WTC11 (cell line): ENCODE measurements at regions not wholly inside any gene's neighbourhood (a gene's known extent, or its start where the extent isn't known, plus 50 kb on each side); places are given as distances from the start of the nearest gene placed in this dataset.
A peak's percentile ranks its signal among the peaks of the same experiment; 100 is the strongest.
"Not testable (repeated sequence)": the region's sequence is repeated elsewhere in the genome, so short reads cannot be mapped to it uniquely, and the experiment has no call there.

Experiments used
- ATAC-seq: fragments of 200-7000 bp; cut with Tn5 transposase; 2 replicates; pipeline ENCODE4 v1.10.0; 2021; ENCODE audit warnings: mild to moderate bottlenecking, moderate library complexity
- CTCF ChIA-PET: fragments of 300-600 bp; sonication (Branson Sonifier 250); formaldehyde crosslinking; loops from one replicate; lab custom pipeline; 2021; ENCODE audit warnings: antibody characterized with exemption; lab: Charles Lee
- POLR2A ChIA-PET: fragments of 350-600 bp; sonication (Branson Sonifier 250); formaldehyde crosslinking; loops from one replicate; lab custom pipeline; 2021; ENCODE audit warnings: antibody characterized with exemption; lab: Charles Lee
- DNase-seq: peaks from one replicate; pipeline ENCODE4 v3.0.0; 2021; ENCODE audit warnings: low spot score
- H3K27ac Mint-ChIP-seq: 2 replicates; pipeline ENCODE4 v1.8.0; 2021; ENCODE audit warnings: mixed read lengths
- H3K27me3 Mint-ChIP-seq: 2 replicates; pipeline ENCODE4 v1.8.0; 2021; ENCODE audit warnings: low read depth, mild to moderate bottlenecking, moderate library complexity, mixed read lengths
- H3K36me3 Mint-ChIP-seq: 2 replicates; pipeline ENCODE4 v1.8.0; 2021; ENCODE audit warnings: mixed read lengths
- H3K4me1 Mint-ChIP-seq: 2 replicates; pipeline ENCODE4 v1.8.0; 2022; ENCODE audit warnings: mixed read lengths
- H3K4me3 Mint-ChIP-seq: 2 replicates; pipeline ENCODE4 v1.8.0; 2021; ENCODE audit warnings: mild to moderate bottlenecking, moderate library complexity, mixed read lengths
- H3K9me3 Mint-ChIP-seq: 2 replicates; pipeline ENCODE4 v1.8.0; 2021; ENCODE audit warnings: mixed read lengths
- ELF4 ChIP-seq: sonication (generic); formaldehyde crosslinking; IDR thresholded peaks from 2 replicates; pipeline ENCODE4 v1.8.1; 2022; ENCODE audit warnings: low read depth, mild to moderate bottlenecking, moderate library complexity, missing genetic modification reagents
- FOXP1 ChIP-seq: sonication (generic); formaldehyde crosslinking; IDR thresholded peaks from 2 replicates; pipeline ENCODE4 v1.8.0; 2022; ENCODE audit warnings: missing genetic modification reagents, mild to moderate bottlenecking, moderate library complexity, borderline replicate concordance
- GRHL2 ChIP-seq: fragments of 250-450 bp; sonication (Bioruptor Pico); IDR thresholded peaks from 2 replicates; pipeline ENCODE4 v1.8.0; 2022; ENCODE audit warnings: mild to moderate bottlenecking, moderate library complexity; ENCODE audit not compliant: insufficient replicate concordance, severe bottlenecking
- HMGA2 ChIP-seq: fragments of 250-450 bp; sonication (Bioruptor Pico); IDR thresholded peaks from 2 replicates; pipeline ENCODE4 v1.4.0; 2021; ENCODE audit warnings: mild to moderate bottlenecking, moderate library complexity
- MYBL2 ChIP-seq: sonication (generic); formaldehyde crosslinking; IDR thresholded peaks from 2 replicates; pipeline ENCODE4 v1.8.1; 2023; ENCODE audit warnings: mild to moderate bottlenecking, moderate library complexity, missing genetic modification reagents
- RORB ChIP-seq: fragments of 250-450 bp; sonication (Bioruptor Pico); IDR thresholded peaks from 2 replicates; pipeline ENCODE4 v1.9.0; 2021; ENCODE audit warnings: mild to moderate bottlenecking
- ZBTB21 ChIP-seq: sonication (generic); formaldehyde crosslinking; IDR thresholded peaks from 2 replicates; pipeline ENCODE4 v1.8.1; 2023; ENCODE audit warnings: mild to moderate bottlenecking, missing genetic modification reagents, borderline replicate concordance
- ZNF396 ChIP-seq: fragments of 250-450 bp; sonication (Bioruptor Pico); IDR thresholded peaks from 2 replicates; pipeline ENCODE4 v1.8.0; 2021; ENCODE audit warnings: mild to moderate bottlenecking, moderate library complexity, borderline replicate concordance
- ZNF671 ChIP-seq: fragments of 250-450 bp; sonication (Bioruptor Pico); IDR thresholded peaks from 2 replicates; pipeline ENCODE4 v1.8.0; 2021; ENCODE audit warnings: mild to moderate bottlenecking
- TF ChIP-seq, protein P1 (sequence below): sonication (generic); formaldehyde crosslinking; IDR thresholded peaks from 2 replicates; pipeline ENCODE4 v1.8.1; 2022; ENCODE audit warnings: mild to moderate bottlenecking, missing genetic modification reagents, moderate library complexity, borderline replicate concordance
- TF ChIP-seq, protein P2 (sequence below): sonication (generic); formaldehyde crosslinking; IDR thresholded peaks from 2 replicates; pipeline ENCODE4 v1.8.1; 2022; ENCODE audit warnings: low read depth, mild to moderate bottlenecking, moderate library complexity, missing genetic modification reagents, borderline replicate concordance
- TF ChIP-seq, protein P3 (sequence below): sonication (generic); formaldehyde crosslinking; IDR thresholded peaks from 2 replicates; pipeline ENCODE4 v1.8.0; 2023; ENCODE audit warnings: missing genetic modification reagents
- TF ChIP-seq, protein P4 (sequence below): sonication (generic); formaldehyde crosslinking; IDR thresholded peaks from 2 replicates; pipeline ENCODE4 v1.8.1; 2022; ENCODE audit warnings: mild to moderate bottlenecking, moderate library complexity, missing genetic modification reagents
- TF ChIP-seq, protein P5 (sequence below): fragments of 250-450 bp; sonication (Bioruptor Pico); IDR thresholded peaks from 2 replicates; pipeline ENCODE4 v1.9.0; 2021; ENCODE audit warnings: moderate library complexity, mild to moderate bottlenecking, inconsistent platforms, borderline replicate concordance
- TF ChIP-seq, protein P6 (sequence below): sonication (generic); formaldehyde crosslinking; IDR thresholded peaks from 2 replicates; pipeline ENCODE4 v1.8.0; 2022; ENCODE audit warnings: missing genetic modification reagents
- TF ChIP-seq, protein P7 (sequence below): sonication (generic); formaldehyde crosslinking; IDR thresholded peaks from 2 replicates; pipeline ENCODE4 v1.8.0; 2023; ENCODE audit warnings: mild to moderate bottlenecking, missing genetic modification reagents
- TF ChIP-seq, protein P8 (sequence below): sonication (generic); formaldehyde crosslinking; conservative IDR thresholded peaks from 2 replicates; pipeline ENCODE4 v1.8.1; 2022; ENCODE audit warnings: mild to moderate bottlenecking, missing genetic modification reagents
- TF ChIP-seq, protein P9 (sequence below): sonication (generic); formaldehyde crosslinking; IDR thresholded peaks from 2 replicates; pipeline ENCODE4 v1.8.0; 2022; ENCODE audit warnings: mild to moderate bottlenecking, missing genetic modification reagents
- TF ChIP-seq, protein P10 (sequence below): sonication (generic); formaldehyde crosslinking; IDR thresholded peaks from 2 replicates; pipeline ENCODE4 v1.8.0; 2022; ENCODE audit warnings: mild to moderate bottlenecking, missing genetic modification reagents

DNA sequence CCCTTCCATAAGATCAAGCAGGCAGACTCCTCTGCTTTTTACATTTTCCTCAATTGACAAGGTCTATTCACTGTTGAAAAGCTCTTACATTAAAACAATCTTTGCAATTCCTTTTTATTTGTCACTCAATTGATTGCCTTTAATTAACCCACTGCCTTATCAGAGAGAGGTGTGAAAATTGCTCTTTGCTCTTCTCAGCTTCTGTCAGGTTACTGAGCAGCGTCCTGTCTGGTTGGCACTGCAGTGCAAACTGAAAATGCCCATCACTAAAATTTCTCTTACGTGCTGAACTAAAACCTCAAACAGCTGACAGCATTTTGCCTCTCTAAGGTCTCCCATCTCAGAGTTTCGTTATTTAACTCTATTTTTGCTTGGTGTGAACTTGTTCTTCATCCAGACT is 504.1 kb upstream of the ATXN7L3B start (continued):
- TF ChIP-seq, protein P1, sequence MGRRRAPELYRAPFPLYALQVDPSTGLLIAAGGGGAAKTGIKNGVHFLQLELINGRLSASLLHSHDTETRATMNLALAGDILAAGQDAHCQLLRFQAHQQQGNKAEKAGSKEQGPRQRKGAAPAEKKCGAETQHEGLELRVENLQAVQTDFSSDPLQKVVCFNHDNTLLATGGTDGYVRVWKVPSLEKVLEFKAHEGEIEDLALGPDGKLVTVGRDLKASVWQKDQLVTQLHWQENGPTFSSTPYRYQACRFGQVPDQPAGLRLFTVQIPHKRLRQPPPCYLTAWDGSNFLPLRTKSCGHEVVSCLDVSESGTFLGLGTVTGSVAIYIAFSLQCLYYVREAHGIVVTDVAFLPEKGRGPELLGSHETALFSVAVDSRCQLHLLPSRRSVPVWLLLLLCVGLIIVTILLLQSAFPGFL = no peak
- TF ChIP-seq ZNF671 (no peak), ELF4 (no peak), ZNF396 (CRISPR knock-in tag) (no peak)
- TF ChIP-seq, protein P2, sequence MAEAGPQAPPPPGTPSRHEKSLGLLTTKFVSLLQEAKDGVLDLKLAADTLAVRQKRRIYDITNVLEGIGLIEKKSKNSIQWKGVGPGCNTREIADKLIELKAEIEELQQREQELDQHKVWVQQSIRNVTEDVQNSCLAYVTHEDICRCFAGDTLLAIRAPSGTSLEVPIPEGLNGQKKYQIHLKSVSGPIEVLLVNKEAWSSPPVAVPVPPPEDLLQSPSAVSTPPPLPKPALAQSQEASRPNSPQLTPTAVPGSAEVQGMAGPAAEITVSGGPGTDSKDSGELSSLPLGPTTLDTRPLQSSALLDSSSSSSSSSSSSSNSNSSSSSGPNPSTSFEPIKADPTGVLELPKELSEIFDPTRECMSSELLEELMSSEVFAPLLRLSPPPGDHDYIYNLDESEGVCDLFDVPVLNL = no peak
- TF ChIP-seq, protein P3, sequence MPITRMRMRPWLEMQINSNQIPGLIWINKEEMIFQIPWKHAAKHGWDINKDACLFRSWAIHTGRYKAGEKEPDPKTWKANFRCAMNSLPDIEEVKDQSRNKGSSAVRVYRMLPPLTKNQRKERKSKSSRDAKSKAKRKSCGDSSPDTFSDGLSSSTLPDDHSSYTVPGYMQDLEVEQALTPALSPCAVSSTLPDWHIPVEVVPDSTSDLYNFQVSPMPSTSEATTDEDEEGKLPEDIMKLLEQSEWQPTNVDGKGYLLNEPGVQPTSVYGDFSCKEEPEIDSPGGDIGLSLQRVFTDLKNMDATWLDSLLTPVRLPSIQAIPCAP = no peak

DNA sequence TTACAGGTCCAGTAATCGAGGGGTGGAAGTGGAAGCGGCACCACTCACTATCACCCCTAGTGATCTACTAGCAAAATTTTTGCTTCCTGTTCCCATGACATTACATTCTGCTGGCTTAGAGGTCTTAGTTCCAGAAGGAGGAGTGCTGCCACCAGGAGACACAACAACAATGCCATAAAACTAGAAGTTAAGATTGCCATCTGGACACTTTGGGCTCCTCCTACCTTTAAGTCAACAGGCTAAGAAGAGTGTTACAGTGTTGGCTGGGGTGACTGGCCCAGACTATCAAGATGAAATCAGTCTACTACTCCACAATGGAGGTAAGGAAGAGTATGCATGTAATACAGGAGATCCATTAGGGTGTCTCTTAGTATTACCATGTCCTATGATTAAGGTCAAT is 498.5 kb upstream of the ATXN7L3B start:
- H3K4me1 Mint-ChIP-seq, H3K27me3 Mint-ChIP-seq, POLR2A ChIA-PET, DNase-seq, H3K4me3 Mint-ChIP-seq, H3K27ac Mint-ChIP-seq, ATAC-seq, H3K36me3 Mint-ChIP-seq, CTCF ChIA-PET: not testable (repeated sequence)
- peaks cover 20% of the 10 kb centered on the region for H3K9me3 Mint-ChIP-seq

DNA sequence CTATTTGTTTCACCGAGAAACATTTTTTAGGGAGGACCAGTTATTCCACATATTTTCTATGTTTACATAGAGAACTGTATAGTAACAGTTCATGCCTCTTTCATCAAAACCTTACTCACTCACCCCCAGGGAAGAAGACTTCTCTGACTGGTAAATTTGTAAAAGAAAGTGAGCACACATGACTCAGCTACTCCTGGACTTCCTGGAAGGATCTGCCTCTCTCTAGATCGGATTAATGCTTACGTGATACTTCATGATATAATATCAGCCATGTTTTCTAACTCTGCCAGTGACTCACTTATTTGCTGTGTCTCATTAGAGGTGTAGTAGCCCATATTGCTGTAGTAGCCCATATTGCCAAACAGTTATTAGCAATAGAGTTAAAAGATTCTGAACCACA is 494.3 kb upstream of the ATXN7L3B start:
- CTCF ChIA-PET = interaction anchor here (0.8 kb wide), 1 partner anchor 21 kb away, joined by 3 read pairs; no protein-coding TSS in a partner anchor
- TF ChIP-seq, protein P4, sequence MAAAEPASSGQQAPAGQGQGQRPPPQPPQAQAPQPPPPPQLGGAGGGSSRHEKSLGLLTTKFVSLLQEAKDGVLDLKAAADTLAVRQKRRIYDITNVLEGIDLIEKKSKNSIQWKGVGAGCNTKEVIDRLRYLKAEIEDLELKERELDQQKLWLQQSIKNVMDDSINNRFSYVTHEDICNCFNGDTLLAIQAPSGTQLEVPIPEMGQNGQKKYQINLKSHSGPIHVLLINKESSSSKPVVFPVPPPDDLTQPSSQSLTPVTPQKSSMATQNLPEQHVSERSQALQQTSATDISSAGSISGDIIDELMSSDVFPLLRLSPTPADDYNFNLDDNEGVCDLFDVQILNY (CRISPR knock-in tag) = no peak
- TF ChIP-seq GRHL2 (CRISPR knock-in tag) (no peak), FOXP1 (CRISPR knock-in tag) (no peak), MYBL2 (CRISPR knock-in tag) (no peak), HMGA2 (CRISPR knock-in tag) (no peak), RORB (CRISPR knock-in tag) (no peak), ZBTB21 (CRISPR knock-in tag) (no peak)
- TF ChIP-seq, protein P5, sequence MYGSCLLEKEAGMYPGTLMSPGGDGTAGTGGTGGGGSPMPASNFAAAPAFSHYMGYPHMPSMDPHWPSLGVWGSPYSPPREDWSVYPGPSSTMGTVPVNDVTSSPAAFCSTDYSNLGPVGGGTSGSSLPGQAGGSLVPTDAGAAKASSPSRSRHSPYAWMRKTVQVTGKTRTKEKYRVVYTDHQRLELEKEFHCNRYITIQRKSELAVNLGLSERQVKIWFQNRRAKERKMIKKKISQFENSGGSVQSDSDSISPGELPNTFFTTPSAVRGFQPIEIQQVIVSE = no peak
- TF ChIP-seq, protein P6, sequence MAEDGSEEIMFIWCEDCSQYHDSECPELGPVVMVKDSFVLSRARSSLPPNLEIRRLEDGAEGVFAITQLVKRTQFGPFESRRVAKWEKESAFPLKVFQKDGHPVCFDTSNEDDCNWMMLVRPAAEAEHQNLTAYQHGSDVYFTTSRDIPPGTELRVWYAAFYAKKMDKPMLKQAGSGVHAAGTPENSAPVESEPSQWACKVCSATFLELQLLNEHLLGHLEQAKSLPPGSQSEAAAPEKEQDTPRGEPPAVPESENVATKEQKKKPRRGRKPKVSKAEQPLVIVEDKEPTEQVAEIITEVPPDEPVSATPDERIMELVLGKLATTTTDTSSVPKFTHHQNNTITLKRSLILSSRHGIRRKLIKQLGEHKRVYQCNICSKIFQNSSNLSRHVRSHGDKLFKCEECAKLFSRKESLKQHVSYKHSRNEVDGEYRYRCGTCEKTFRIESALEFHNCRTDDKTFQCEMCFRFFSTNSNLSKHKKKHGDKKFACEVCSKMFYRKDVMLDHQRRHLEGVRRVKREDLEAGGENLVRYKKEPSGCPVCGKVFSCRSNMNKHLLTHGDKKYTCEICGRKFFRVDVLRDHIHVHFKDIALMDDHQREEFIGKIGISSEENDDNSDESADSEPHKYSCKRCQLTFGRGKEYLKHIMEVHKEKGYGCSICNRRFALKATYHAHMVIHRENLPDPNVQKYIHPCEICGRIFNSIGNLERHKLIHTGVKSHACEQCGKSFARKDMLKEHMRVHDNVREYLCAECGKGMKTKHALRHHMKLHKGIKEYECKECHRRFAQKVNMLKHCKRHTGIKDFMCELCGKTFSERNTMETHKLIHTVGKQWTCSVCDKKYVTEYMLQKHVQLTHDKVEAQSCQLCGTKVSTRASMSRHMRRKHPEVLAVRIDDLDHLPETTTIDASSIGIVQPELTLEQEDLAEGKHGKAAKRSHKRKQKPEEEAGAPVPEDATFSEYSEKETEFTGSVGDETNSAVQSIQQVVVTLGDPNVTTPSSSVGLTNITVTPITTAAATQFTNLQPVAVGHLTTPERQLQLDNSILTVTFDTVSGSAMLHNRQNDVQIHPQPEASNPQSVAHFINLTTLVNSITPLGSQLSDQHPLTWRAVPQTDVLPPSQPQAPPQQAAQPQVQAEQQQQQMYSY (CRISPR knock-in tag) = no peak
- TF ChIP-seq, protein P7, sequence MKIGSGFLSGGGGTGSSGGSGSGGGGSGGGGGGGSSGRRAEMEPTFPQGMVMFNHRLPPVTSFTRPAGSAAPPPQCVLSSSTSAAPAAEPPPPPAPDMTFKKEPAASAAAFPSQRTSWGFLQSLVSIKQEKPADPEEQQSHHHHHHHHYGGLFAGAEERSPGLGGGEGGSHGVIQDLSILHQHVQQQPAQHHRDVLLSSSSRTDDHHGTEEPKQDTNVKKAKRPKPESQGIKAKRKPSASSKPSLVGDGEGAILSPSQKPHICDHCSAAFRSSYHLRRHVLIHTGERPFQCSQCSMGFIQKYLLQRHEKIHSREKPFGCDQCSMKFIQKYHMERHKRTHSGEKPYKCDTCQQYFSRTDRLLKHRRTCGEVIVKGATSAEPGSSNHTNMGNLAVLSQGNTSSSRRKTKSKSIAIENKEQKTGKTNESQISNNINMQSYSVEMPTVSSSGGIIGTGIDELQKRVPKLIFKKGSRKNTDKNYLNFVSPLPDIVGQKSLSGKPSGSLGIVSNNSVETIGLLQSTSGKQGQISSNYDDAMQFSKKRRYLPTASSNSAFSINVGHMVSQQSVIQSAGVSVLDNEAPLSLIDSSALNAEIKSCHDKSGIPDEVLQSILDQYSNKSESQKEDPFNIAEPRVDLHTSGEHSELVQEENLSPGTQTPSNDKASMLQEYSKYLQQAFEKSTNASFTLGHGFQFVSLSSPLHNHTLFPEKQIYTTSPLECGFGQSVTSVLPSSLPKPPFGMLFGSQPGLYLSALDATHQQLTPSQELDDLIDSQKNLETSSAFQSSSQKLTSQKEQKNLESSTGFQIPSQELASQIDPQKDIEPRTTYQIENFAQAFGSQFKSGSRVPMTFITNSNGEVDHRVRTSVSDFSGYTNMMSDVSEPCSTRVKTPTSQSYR = no peak
- TF ChIP-seq, protein P8, sequence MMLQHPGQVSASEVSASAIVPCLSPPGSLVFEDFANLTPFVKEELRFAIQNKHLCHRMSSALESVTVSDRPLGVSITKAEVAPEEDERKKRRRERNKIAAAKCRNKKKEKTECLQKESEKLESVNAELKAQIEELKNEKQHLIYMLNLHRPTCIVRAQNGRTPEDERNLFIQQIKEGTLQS (CRISPR knock-in tag) = no peak
- TF ChIP-seq, protein P9, sequence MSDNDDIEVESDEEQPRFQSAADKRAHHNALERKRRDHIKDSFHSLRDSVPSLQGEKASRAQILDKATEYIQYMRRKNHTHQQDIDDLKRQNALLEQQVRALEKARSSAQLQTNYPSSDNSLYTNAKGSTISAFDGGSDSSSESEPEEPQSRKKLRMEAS = no peak
- TF ChIP-seq, protein P10, sequence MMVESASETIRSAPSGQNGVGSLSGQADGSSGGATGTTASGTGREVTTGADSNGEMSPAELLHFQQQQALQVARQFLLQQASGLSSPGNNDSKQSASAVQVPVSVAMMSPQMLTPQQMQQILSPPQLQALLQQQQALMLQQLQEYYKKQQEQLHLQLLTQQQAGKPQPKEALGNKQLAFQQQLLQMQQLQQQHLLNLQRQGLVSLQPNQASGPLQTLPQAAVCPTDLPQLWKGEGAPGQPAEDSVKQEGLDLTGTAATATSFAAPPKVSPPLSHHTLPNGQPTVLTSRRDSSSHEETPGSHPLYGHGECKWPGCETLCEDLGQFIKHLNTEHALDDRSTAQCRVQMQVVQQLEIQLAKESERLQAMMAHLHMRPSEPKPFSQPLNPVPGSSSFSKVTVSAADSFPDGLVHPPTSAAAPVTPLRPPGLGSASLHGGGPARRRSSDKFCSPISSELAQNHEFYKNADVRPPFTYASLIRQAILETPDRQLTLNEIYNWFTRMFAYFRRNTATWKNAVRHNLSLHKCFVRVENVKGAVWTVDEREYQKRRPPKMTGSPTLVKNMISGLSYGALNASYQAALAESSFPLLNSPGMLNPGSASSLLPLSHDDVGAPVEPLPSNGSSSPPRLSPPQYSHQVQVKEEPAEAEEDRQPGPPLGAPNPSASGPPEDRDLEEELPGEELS = no peak

More for the DNA sequence above, 494.3 kb upstream of the ATXN7L3B start:
- no peak for ATAC-seq
- H3K4me1 Mint-ChIP-seq = peaks cover 7% of the 10 kb centered on the region
- no peak for DNase-seq
- no peak overlapping the region for H3K4me3 Mint-ChIP-seq
- 0 out of 2 replicates have a peak, but pooled peaks cover 2% of the 10 kb centered on the region for H3K36me3 Mint-ChIP-seq
- 0 out of 2 replicates have a peak overlapping the region, but pooled peaks have one; percentile 2 for H3K27ac Mint-ChIP-seq
- POLR2A ChIA-PET = no interaction called here
- H3K9me3 Mint-ChIP-seq = peaks cover 16% of the 10 kb centered on the region
- H3K27me3 Mint-ChIP-seq = no peaks in the 10 kb centered on the region
